Vagina (tissue), 2 donors: ENCODE measurements at regions not wholly inside any gene's neighbourhood (a gene's known extent, or its start where the extent isn't known, plus 50 kb on each side); places are given as distances from the start of the nearest gene placed in this dataset.
"Not testable (repeated sequence)": the region's sequence is repeated elsewhere in the genome, so short reads cannot be mapped to it uniquely, and the experiment has no call there.

ENCODE experiments used
- DNase-seq, 2 donors: peaks; one replicate each; pipeline ENCODE4 v3.0.0-alpha.2; 2017; ENCODE audit errors: extremely low spot score in 2 of 2
- H3K27ac ChIP-seq: fragments of 200-600 bp; sonication (generic); one replicate; pipeline ENCODE4 v1.5.1; 2019
- H3K27me3 ChIP-seq: fragments of 200-600 bp; sonication (generic); one replicate; pipeline ENCODE4 v1.5.1; 2019
- H3K36me3 ChIP-seq, 2 donors: fragments of 200-600 bp; sonication (generic); one replicate each; pipeline ENCODE4 v1.5.1; 2017 to 2019
- H3K4me1 ChIP-seq: fragments of 200-600 bp; sonication (generic); one replicate; pipeline ENCODE4 v1.5.1; 2019
- H3K4me3 ChIP-seq, 2 donors: fragments of 200-600 bp; sonication (generic); 1 replicate in 1 of 2; 2 replicates in 1 of 2; pipeline ENCODE4 v1.5.1; 2016 to 2019
- H3K9me3 ChIP-seq: fragments of 200-600 bp; sonication (generic); one replicate; pipeline ENCODE4 v1.5.1; 2019
- CTCF ChIP-seq, 3 experiments: fragments of 450-650 bp in 2 of 3; fragments of 200-600 bp in 1 of 3; sonication (generic) in 1 of 3; IDR thresholded peaks; one replicate each; pipeline ENCODE4 v1.5.1; 2017 to 2019; ENCODE audit warnings: antibody characterized with exemption in 3 of 3, mild to moderate bottlenecking in 2 of 3, moderate library complexity in 2 of 3
- POLR2A ChIP-seq, 2 donors: fragments of 450-650 bp; IDR thresholded peaks; one replicate each; pipeline ENCODE4 v1.6.1; 2017; ENCODE audit warnings: antibody characterized with exemption in 2 of 2, mild to moderate bottlenecking in 2 of 2, moderate library complexity in 2 of 2
- POLR2AphosphoS5 ChIP-seq, 2 donors: sonication (generic); formaldehyde crosslinking; IDR thresholded peaks; one replicate each; pipeline ENCODE4 v1.9.0; 2017; ENCODE audit warnings: antibody characterized with exemption in 2 of 2, mild to moderate bottlenecking in 2 of 2, low read depth in 1 of 2; ENCODE audit not compliant: insufficient read depth in 1 of 2
- intact Hi-C: fragments of 100-400 bp; cut with DNase I; formaldehyde crosslinking; loops from one replicate; pipeline ENCODE4 v1.15.1; 2023

- intact Hi-C loops, result no loop called here
- Histone ChIP-seq H3K27me3 (no peaks in the 10 kb centered on the region), H3K4me1 (no peaks in the 10 kb centered on the region), H3K4me3 (no peak overlapping the region), H3K36me3 (no peaks in the 10 kb centered on the region), H3K9me3 (no peaks in the 10 kb centered on the region), H3K27ac (no peak overlapping the region)
- no peak for DNase-seq
- TF ChIP-seq POLR2A (IDR thresholded peaks at IDR 0.05) (no peak), CTCF (IDR thresholded peaks at IDR 0.05) (no peak), POLR2AphosphoS5 (IDR thresholded peaks at IDR 0.05; ENCODE audit: insufficient read depth in 1 of 2, low read depth in 1 of 2) (no peak)
Measured at GRCh38 chr1:189726806-189727205, 750.9 kb downstream of the BRINP3 start.

GRCh38 chr1:189751311-189751710 lies 726.4 kb downstream of the BRINP3 start:
- Histone ChIP-seq H3K4me3 (no peak overlapping the region), H3K27ac (no peak overlapping the region), H3K36me3 (no peaks in the 10 kb centered on the region), H3K27me3 (no peaks in the 10 kb centered on the region), H3K4me1 (no peaks in the 10 kb centered on the region), H3K9me3 (no peaks in the 10 kb centered on the region)
- DNase-seq, result no peak
- intact Hi-C loops, result no loop called here
- TF ChIP-seq CTCF (IDR thresholded peaks at IDR 0.05) (no peak), POLR2A (IDR thresholded peaks at IDR 0.05) (no peak), POLR2AphosphoS5 (IDR thresholded peaks at IDR 0.05; ENCODE audit: insufficient read depth in 1 of 2, low read depth in 1 of 2) (no peak)

GRCh38 chr1:189752461-189752995 lies 725.1 kb downstream of the BRINP3 start:
- TF ChIP-seq POLR2A (IDR thresholded peaks at IDR 0.05), result no peak
- no peak for TF ChIP-seq CTCF (IDR thresholded peaks at IDR 0.05)
- TF ChIP-seq POLR2AphosphoS5 (IDR thresholded peaks at IDR 0.05; ENCODE audit: insufficient read depth in 1 of 2, low read depth in 1 of 2), result no peak
- no peaks in the 10 kb centered on the region for H3K36me3 ChIP-seq
- no peak overlapping the region for H3K4me3 ChIP-seq
- H3K27ac ChIP-seq, result no peak overlapping the region
- DNase-seq, result no peak
- H3K9me3 ChIP-seq, result no peaks in the 10 kb centered on the region
- intact Hi-C loops, result no loop called here
- no peaks in the 10 kb centered on the region for H3K27me3 ChIP-seq
- no peaks in the 10 kb centered on the region for H3K4me1 ChIP-seq

- intact Hi-C loops, H3K36me3 ChIP-seq, DNase-seq, H3K27me3 ChIP-seq, H3K9me3 ChIP-seq, H3K27ac ChIP-seq, H3K4me3 ChIP-seq, H3K4me1 ChIP-seq: not testable (repeated sequence)
Measured at GRCh38 chr1:189755100-189755499, 722.6 kb downstream of the BRINP3 start.

- Histone ChIP-seq H3K4me3 (no peak overlapping the region), H3K4me1 (no peaks in the 10 kb centered on the region), H3K9me3 (no peaks in the 10 kb centered on the region), H3K36me3 (no peaks in the 10 kb centered on the region), H3K27ac (no peak overlapping the region), H3K27me3 (no peaks in the 10 kb centered on the region)
- DNase-seq, result no peak
- TF ChIP-seq POLR2AphosphoS5 (IDR thresholded peaks at IDR 0.05; ENCODE audit: insufficient read depth in 1 of 2, low read depth in 1 of 2), result no peak
- no peak for TF ChIP-seq CTCF (IDR thresholded peaks at IDR 0.05)
- TF ChIP-seq POLR2A (IDR thresholded peaks at IDR 0.05), result no peak
- intact Hi-C loops, result no loop called here
Measured at GRCh38 chr1:189764391-189765320, 713.0 kb downstream of the BRINP3 start.
